GM12872 (cell line): ENCODE measurements at regions not wholly inside any gene's neighbourhood (a gene's known extent, or its start where the extent isn't known, plus 50 kb on each side); places are given as distances from the start of the nearest gene placed in this dataset.

ENCODE experiments used
- CTCF ChIP-seq: IDR thresholded peaks from 3 replicates; pipeline ENCODE4 v1.5.1; 2011; ENCODE audit warnings: low read depth, mild to moderate bottlenecking, low read length, moderate library complexity; ENCODE audit not compliant: insufficient read depth

- no peak for TF ChIP-seq CTCF
Observed at GRCh38 chr6:14266266-14266665, 148.7 kb downstream of the CD83 start.

- TF ChIP-seq CTCF: no peak
Observed at GRCh38 chr6:14267885-14268660, 150.5 kb downstream of the CD83 start.

GRCh38 chr6:14269436-14269835, 151.9 kb downstream of the CD83 start:
- no peak for TF ChIP-seq CTCF

GRCh38 chr6:14270142-14270893, 152.7 kb downstream of the CD83 start:
- no peak for TF ChIP-seq CTCF

- TF ChIP-seq CTCF: no peak
Observed at GRCh38 chr6:14270925-14271788, 153.6 kb downstream of the CD83 start.

- TF ChIP-seq CTCF: no peak
Observed at GRCh38 chr6:14271789-14272736, 154.5 kb downstream of the CD83 start.
